Gastrocnemius medialis (tissue), 4 donors: ENCODE measurements at regions not wholly inside any gene's neighbourhood (a gene's known extent, or its start where the extent isn't known, plus 50 kb on each side); places are given as distances from the start of the nearest gene placed in this dataset.

Experiments
- ATAC-seq, 2 donors: fragments of 150-250 bp; one replicate each; pipeline ENCODE4 v1.9.1; 2016
- DNase-seq, 2 donors: peaks; one replicate each; pipeline ENCODE4 v3.0.0-alpha.2; 2019
- H3K27ac ChIP-seq, 4 donors: fragments of 200-600 bp; sonication (generic); 1 replicate in 1 of 4; 2 replicates in 3 of 4; pipeline ENCODE4 v1.5.1; 2016 to 2018; ENCODE audit warnings: mild to moderate bottlenecking in 2 of 4, moderate library complexity in 1 of 4
- H3K27me3 ChIP-seq, 3 donors: fragments of 200-600 bp; sonication (generic) in 2 of 3; 1 replicate in 1 of 3; 2 replicates in 2 of 3; pipeline versions ENCODE4 v1.5.1 to v1.6.0; 2016 to 2019; ENCODE audit warnings: mild to moderate bottlenecking in 1 of 3, moderate library complexity in 1 of 3
- H3K36me3 ChIP-seq, 2 donors: fragments of 200-600 bp; sonication (generic) in 1 of 2; one replicate each; pipeline ENCODE4 v1.5.1; 2017 to 2018
- H3K4me1 ChIP-seq, 2 donors: fragments of 200-600 bp; sonication (generic) in 1 of 2; one replicate each; pipeline ENCODE4 v1.5.1; 2016 to 2017; ENCODE audit warnings: mild to moderate bottlenecking in 2 of 2
- H3K4me3 ChIP-seq, 4 donors: fragments of 200-600 bp; sonication (generic) in 3 of 4; 1 replicate in 1 of 4; 2 replicates in 3 of 4; pipeline ENCODE4 v1.5.1; 2016 to 2019; ENCODE audit warnings: mild to moderate bottlenecking in 2 of 4
- H3K9me3 ChIP-seq, 3 donors: fragments of 200-600 bp; sonication (generic) in 2 of 3; 1 replicate in 1 of 3; 2 replicates in 2 of 3; pipeline ENCODE4 v1.5.1; 2016 to 2019
- POLR2A ChIP-seq, 2 donors: fragments of 450-650 bp; IDR thresholded peaks; one replicate each; pipeline ENCODE4 v1.6.1; 2017; ENCODE audit warnings: antibody characterized with exemption in 2 of 2, mild to moderate bottlenecking in 2 of 2, moderate library complexity in 2 of 2
- in situ Hi-C, 4 donors: fragments of 200-750 bp; cut with MboI; loops; one replicate each; pipeline versions ENCODE4 v1.15.0 to v1.8.0; 2017; ENCODE audit warnings: low sequenced_read_pairs in 4 of 4
- intact Hi-C: fragments of 100-400 bp; cut with DNase I; formaldehyde crosslinking; loops from one replicate; pipeline ENCODE4 v1.15.1; 2023; ENCODE audit warnings: low total_unique reads
- TF ChIP-seq, protein P1 (sequence below), 5 experiments: fragments of 450-650 bp in 3 of 5; fragments of 200-600 bp in 2 of 5; sonication (generic) in 2 of 5; IDR thresholded peaks in 4 of 5; conservative IDR thresholded peaks in 1 of 5; 1 replicate in 4 of 5; 2 replicates in 1 of 5; pipeline ENCODE4 v1.5.1; 2016 to 2019; ENCODE audit warnings: antibody characterized with exemption in 5 of 5, mild to moderate bottlenecking in 3 of 5, moderate library complexity in 3 of 5

DNA sequence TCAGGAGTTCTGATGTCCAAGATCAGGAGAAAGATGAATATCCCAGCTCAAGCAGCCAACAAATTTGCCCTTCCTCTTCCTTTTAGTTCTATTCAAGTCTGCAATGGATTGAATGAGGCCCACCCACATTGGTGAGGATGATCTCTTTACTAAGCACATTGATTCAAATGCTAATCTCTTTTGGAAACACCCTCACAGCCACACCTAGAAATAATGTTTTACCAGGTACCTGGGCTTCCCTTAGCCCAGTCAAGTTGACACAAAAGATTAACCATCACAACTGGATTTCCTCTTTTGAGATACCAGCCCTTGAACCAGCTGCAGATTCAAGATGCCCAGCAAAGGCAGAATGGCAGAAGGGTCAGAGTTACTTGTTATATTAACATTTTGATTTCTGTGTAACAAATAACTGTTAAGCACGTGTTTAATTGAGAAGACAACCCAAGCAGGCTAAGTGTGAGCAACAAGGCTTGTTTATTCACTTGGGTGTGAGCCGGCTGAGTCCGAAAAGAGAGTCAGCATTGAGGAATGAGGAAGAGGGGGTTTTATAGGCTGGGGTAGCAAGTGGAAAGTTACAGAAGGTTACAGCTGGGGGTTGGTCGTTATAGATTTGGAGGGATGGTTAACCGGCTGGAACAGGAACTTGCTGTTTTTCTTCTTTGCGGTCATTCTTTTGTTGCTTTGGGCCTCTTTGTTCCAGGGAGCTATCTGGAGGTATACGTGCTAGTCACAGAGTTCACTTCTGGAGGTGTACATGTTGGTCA, 180.3 kb downstream of the EMP1 start:
- no peak overlapping the region for H3K4me3 ChIP-seq
- no peaks in the 10 kb centered on the region for H3K9me3 ChIP-seq
- no peak for DNase-seq
- in situ Hi-C loops = no loop called here
- H3K36me3 ChIP-seq = no peaks in the 10 kb centered on the region
- no peak for ATAC-seq
- intact Hi-C loops = no loop called here
- TF ChIP-seq, protein P1, sequence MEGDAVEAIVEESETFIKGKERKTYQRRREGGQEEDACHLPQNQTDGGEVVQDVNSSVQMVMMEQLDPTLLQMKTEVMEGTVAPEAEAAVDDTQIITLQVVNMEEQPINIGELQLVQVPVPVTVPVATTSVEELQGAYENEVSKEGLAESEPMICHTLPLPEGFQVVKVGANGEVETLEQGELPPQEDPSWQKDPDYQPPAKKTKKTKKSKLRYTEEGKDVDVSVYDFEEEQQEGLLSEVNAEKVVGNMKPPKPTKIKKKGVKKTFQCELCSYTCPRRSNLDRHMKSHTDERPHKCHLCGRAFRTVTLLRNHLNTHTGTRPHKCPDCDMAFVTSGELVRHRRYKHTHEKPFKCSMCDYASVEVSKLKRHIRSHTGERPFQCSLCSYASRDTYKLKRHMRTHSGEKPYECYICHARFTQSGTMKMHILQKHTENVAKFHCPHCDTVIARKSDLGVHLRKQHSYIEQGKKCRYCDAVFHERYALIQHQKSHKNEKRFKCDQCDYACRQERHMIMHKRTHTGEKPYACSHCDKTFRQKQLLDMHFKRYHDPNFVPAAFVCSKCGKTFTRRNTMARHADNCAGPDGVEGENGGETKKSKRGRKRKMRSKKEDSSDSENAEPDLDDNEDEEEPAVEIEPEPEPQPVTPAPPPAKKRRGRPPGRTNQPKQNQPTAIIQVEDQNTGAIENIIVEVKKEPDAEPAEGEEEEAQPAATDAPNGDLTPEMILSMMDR (IDR thresholded peaks at IDR 0.05 in 4 of 5, conservative IDR thresholded peaks at IDR 0.05 in 1 of 5) = no peak
- TF ChIP-seq POLR2A (IDR thresholded peaks at IDR 0.05) = no peak
- peaks cover 0 to 4% (median 0%) of the 10 kb centered on the region in 3 donors for H3K27me3 ChIP-seq
- H3K4me1 ChIP-seq = peaks cover 3 to 5% of the 10 kb centered on the region in 2 donors
- no peak overlapping the region for H3K27ac ChIP-seq

DNA sequence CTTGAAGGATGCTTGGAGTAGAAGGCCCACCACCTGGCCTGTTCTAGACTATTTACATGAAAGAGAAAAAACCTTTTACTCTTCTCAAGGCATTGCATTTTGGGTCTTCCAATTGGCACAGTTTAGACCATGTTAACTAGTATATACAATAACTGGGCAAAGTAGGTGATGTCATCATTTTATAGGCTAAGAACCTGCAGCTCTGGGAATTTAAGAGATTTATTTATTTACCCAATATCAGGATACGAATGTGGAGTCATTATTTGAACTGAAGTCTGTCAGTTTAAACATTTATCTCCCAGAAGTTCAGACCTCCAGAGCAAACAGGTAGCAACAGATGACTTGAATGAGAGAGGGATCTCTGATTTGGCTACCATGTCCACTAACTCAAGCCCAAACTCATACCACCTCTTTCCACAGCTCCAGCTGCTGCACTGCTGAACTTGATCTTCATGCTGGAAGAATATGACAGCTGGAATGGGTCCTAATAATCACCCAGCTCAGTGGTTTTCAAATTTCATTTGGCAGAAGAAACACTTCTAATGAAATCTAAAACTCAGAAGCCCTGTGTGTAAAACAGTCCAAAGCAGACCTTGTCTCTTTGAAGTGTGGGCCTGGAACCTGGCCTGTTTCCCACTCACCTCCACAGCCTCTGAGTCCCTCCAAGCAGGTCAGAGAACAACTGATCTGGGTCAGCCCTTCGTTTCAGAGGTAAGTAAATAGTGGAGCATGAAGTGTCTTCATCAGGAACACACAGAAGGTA, 179.2 kb downstream of the EMP1 start:
- no peak overlapping the region for H3K27ac ChIP-seq
- intact Hi-C loops = no loop called here
- H3K27me3 ChIP-seq = peaks cover 0 to 4% (median 0%) of the 10 kb centered on the region in 3 donors
- TF ChIP-seq, protein P1 (IDR thresholded peaks at IDR 0.05 in 4 of 5, conservative IDR thresholded peaks at IDR 0.05 in 1 of 5) = no peak
- TF ChIP-seq POLR2A (IDR thresholded peaks at IDR 0.05) = no peak
- H3K4me3 ChIP-seq = no peak overlapping the region
- ATAC-seq (no peak), DNase-seq (no peak)
- in situ Hi-C loops = no loop called here
- no peaks in the 10 kb centered on the region for H3K36me3 ChIP-seq
- peaks cover 3 to 5% of the 10 kb centered on the region in 2 donors for H3K4me1 ChIP-seq
- no peaks in the 10 kb centered on the region for H3K9me3 ChIP-seq

DNA sequence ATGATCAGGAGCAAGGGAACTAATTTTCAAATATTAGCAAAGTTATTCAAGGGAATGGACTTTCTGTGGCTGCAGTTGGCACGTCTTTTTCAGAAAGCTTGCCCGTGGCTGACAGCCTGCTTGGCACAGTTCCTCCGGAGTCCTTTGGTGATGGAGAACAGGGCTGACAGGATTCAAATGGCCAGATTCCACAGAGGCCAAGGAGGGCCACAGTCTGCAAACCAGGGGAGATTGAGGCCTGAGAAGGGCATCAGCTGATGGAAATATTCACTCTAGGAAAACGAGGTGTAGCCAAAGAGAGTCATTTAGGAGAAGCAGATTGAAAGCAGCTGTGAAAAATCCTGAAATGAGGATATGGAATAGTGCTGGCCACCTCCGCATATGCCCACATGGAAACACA, 178.3 kb downstream of the EMP1 start:
- Histone ChIP-seq H3K4me1 (peaks cover 3 to 5% of the 10 kb centered on the region in 2 donors), H3K27me3 (peaks cover 0 to 4% (median 0%) of the 10 kb centered on the region in 3 donors), H3K9me3 (no peaks in the 10 kb centered on the region), H3K4me3 (no peak overlapping the region), H3K36me3 (no peaks in the 10 kb centered on the region), H3K27ac (no peak overlapping the region)
- TF ChIP-seq, protein P1 (IDR thresholded peaks at IDR 0.05 in 4 of 5, conservative IDR thresholded peaks at IDR 0.05 in 1 of 5) = no peak
- TF ChIP-seq POLR2A (IDR thresholded peaks at IDR 0.05) = no peak
- in situ Hi-C loops (no loop called here), intact Hi-C loops (no loop called here)
- DNase-seq = no peak
- no peak for ATAC-seq

DNA sequence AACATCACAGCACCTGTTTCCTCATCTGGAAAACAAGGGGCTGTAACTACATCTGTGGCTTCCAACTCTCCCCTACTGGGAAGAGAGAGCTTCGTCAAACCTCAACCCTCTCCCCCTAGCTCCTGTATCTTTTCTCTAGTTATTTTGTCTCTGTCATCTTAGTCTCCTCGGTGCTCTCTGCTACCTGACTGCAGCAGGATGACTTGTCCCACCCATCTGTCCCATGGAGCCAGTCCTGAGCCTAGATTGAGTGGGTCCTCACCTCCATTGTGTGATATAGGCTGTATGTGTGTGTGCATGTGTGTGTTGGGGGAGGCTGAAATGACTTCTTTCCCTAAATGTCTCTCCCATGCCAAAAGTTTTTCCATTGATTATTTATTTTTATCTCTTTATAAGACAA, 177.3 kb downstream of the EMP1 start:
- intact Hi-C loops (no loop called here), in situ Hi-C loops (no loop called here)
- TF ChIP-seq, protein P1 (IDR thresholded peaks at IDR 0.05 in 4 of 5, conservative IDR thresholded peaks at IDR 0.05 in 1 of 5) = no peak
- TF ChIP-seq POLR2A (IDR thresholded peaks at IDR 0.05) = no peak
- Histone ChIP-seq H3K4me1 (peaks cover 3 to 5% of the 10 kb centered on the region in 2 donors), H3K4me3 (no peak overlapping the region), H3K36me3 (no peaks in the 10 kb centered on the region), H3K27me3 (peaks cover 0 to 4% (median 0%) of the 10 kb centered on the region in 3 donors), H3K9me3 (no peaks in the 10 kb centered on the region), H3K27ac (no peak overlapping the region)
- ATAC-seq = no peak
- DNase-seq = no peak
